LNCaP clone FGC (cell line): ENCODE measurements at regions not wholly inside any gene's neighbourhood (a gene's known extent, or its start where the extent isn't known, plus 50 kb on each side); places are given as distances from the start of the nearest gene placed in this dataset.
"Not testable (repeated sequence)": the region's sequence is repeated elsewhere in the genome, so short reads cannot be mapped to it uniquely, and the experiment has no call there.

ENCODE experiments used
- DNase-seq: peaks from one replicate; pipeline ENCODE4 v3.0.0-alpha.2; 2011; ENCODE audit warnings: low read depth
- H3K4me3 ChIP-seq: 2 replicates; pipeline ENCODE4 v1.5.1; 2011; ENCODE audit warnings: mild to moderate bottlenecking, low read depth, low read length, control low read depth
- CTCF ChIP-seq: IDR thresholded peaks from 2 replicates; pipeline ENCODE4 v1.5.1; 2012; ENCODE audit warnings: mild to moderate bottlenecking; ENCODE audit not compliant: control insufficient read depth, insufficient read depth; ENCODE audit errors: extremely low read depth

- DNase-seq: no peak
- no peak for TF ChIP-seq CTCF
- H3K4me3 ChIP-seq: no peak overlapping the region
Measured at GRCh38 chr4:138338840-138339239, 96.7 kb upstream of the SLC7A11 start.

- DNase-seq, H3K4me3 ChIP-seq: not testable (repeated sequence)
Measured at GRCh38 chr4:138338222-138338621, 96.1 kb upstream of the SLC7A11 start.

GRCh38 chr4:138334346-138335016 lies 92.3 kb upstream of the SLC7A11 start:
- peak; percentile 66 for DNase-seq
- 0 out of 2 replicates have a peak overlapping the region, but pooled peaks have one; percentile 5 for H3K4me3 ChIP-seq
- TF ChIP-seq CTCF: no peak

GRCh38 chr4:138332415-138332814 lies 90.3 kb upstream of the SLC7A11 start:
- not testable (repeated sequence) for DNase-seq

GRCh38 chr4:138330531-138330930 lies 88.4 kb upstream of the SLC7A11 start:
- no peak for TF ChIP-seq CTCF
- no peak overlapping the region for H3K4me3 ChIP-seq
- DNase-seq: peak; percentile 89

More at GRCh38 chr4:138332415-138332814, 90.3 kb upstream of the SLC7A11 start:
- not testable (repeated sequence) for H3K4me3 ChIP-seq

GRCh38 chr4:138329506-138330070 lies 87.4 kb upstream of the SLC7A11 start:
- DNase-seq: no peak
- TF ChIP-seq CTCF: no peak
- no peak overlapping the region for H3K4me3 ChIP-seq

GRCh38 chr4:138327338-138327737 lies 85.2 kb upstream of the SLC7A11 start:
- no peak overlapping the region for H3K4me3 ChIP-seq
- DNase-seq: no peak

More at GRCh38 chr4:138327338-138327737, 85.2 kb upstream of the SLC7A11 start:
- no peak for TF ChIP-seq CTCF
